ENCODE measurements at regions not wholly inside any gene's neighbourhood (a gene's known extent, or its start where the extent isn't known, plus 50 kb on each side); places are given as distances from the start of the nearest gene placed in this dataset.

DNA sequence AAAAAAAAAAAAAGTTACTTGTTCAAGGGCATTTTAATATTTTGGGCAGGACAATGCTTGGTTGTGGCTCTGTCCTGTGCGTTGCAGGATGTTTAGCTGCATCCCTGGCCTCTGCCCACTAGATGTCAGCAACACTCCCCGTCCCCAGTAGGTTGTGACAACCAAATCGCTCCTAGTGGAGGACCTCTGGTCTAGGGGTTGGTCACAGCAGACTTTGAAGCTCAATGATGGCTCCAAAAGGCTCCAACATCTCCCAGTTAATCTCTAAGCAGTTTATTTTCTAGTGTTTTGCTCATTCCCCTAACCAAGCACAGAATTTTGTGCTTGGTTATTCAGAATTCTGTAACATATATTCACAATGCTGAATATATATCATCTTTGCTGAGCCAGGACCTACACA lies 67.0 kb downstream of the CHRNA1 start:
- ChIA-PET POLR2A (interaction anchor here (0.6 to 1.0 kb wide), 3 partner anchors 9 to 318 kb away, joined by 3 to 4 read pairs (median 3); no protein-coding TSS in a partner anchor), CTCF (interaction anchor here (0.5 to 9.4 kb wide), 49 partner anchors 10 to 1368 kb away, joined by 3 to 78 read pairs (median 4); no protein-coding TSS in a partner anchor)
- Mint-ChIP-seq H3K4me1 (peaks cover 3% of the 10 kb centered on the region), H3K9me3 (no peaks in the 10 kb centered on the region), H3K36me3 (ENCODE audit: low read depth) (no peaks in the 10 kb centered on the region), H3K27me3 (peaks cover 29% of the 10 kb centered on the region), H3K27ac (no peak overlapping the region), H3K4me3 (no peak overlapping the region)
- DNase-seq = peak; percentile 72

GRCh38 chr2:174694920-174695319 lies 69.4 kb downstream of the CHRNA1 start:
- DNase-seq = no peak
- CTCF ChIA-PET = interaction anchor here (0.7 to 9.4 kb wide), 6 partner anchors 7 to 232 kb away, joined by 3 to 78 read pairs (median 6); no protein-coding TSS in a partner anchor
- H3K9me3 Mint-ChIP-seq = no peaks in the 10 kb centered on the region
- no peak overlapping the region for H3K27ac Mint-ChIP-seq
- H3K4me1 Mint-ChIP-seq = peaks cover 3% of the 10 kb centered on the region
- POLR2A ChIA-PET = interaction anchor here (1.2 to 1.5 kb wide), 2 partner anchors 60 to 309 kb away, joined by 4 to 5 read pairs; no protein-coding TSS in a partner anchor
- H3K27me3 Mint-ChIP-seq = peaks cover 29% of the 10 kb centered on the region
- H3K4me3 Mint-ChIP-seq = no peak overlapping the region
- H3K36me3 Mint-ChIP-seq (ENCODE audit: low read depth) = no peaks in the 10 kb centered on the region

DNA sequence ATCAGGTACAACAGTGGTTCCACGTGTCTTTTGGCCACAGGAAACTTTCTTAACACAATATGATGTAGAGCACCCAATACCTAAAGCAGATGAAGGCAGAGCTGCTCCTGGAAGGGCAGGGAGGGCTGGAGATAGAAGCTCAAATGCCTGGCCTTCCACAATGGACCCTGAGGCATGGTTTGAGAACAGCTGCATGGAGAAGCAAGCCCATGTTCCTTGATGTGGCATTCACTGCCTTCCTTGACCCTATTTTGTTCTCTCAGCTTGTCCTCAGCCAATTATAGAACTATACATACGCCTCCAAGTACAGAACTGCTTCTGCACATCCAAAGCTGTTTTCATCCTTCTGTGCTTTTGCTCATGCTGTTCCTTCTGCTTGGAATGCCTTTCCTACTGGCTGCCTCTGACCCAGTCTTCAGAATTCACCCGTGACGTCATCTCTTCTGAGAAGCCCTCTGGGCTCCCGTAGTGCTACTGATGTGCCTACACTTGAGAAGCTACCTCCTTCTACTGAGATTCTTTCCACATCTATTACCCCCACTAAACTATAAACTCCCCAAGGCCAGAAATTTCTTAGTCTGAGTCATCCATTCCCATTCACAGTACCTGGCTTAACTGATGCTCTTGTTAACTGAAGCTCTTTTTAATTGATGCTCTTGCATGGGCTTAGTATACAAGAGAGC lies 69.9 kb downstream of the CHRNA1 start:
- ChIA-PET POLR2A (interaction anchor here (1.2 to 1.5 kb wide), 2 partner anchors 60 to 310 kb away, joined by 4 to 5 read pairs; no protein-coding TSS in a partner anchor), CTCF (interaction anchor here (0.5 to 9.4 kb wide), 4 partner anchors 7 to 311 kb away, joined by 3 to 78 read pairs (median 8); partner anchors contain the start of gene CHN1)
- Mint-ChIP-seq H3K9me3 (no peaks in the 10 kb centered on the region), H3K4me3 (no peak overlapping the region), H3K27me3 (peaks cover 29% of the 10 kb centered on the region), H3K4me1 (peaks cover 3% of the 10 kb centered on the region), H3K36me3 (ENCODE audit: low read depth) (no peaks in the 10 kb centered on the region), H3K27ac (no peak overlapping the region)
- DNase-seq = no peak

DNA sequence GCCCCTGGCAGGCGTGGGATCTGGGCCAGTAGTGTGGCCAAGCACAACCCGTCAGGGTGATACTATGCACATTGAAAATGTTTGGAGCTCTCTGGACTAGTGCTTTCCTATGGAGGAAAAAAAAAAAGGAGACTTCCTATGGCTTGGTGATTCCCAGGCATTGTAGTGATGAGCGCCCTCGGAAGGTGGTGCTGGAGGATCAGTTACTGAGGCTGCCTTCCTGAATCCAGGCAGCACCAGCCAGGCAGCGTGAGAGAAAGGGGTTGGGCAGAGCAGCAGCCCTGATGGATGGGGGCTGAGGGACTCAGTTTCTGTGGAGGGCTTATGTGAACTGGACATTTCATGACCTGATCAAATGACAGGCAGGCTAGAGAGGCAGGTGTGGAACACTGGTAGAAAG lies 70.9 kb downstream of the CHRNA1 start:
- no peak overlapping the region for H3K4me3 Mint-ChIP-seq
- H3K4me1 Mint-ChIP-seq = peaks cover 8% of the 10 kb centered on the region
- ChIA-PET POLR2A (interaction anchor here (0.6 kb wide), 1 partner anchor 107 kb away, joined by 3 read pairs; no protein-coding TSS in a partner anchor), CTCF (interaction anchor here (0.6 to 3.0 kb wide), 5 partner anchors 10 to 262 kb away, joined by 3 to 9 read pairs (median 6); no protein-coding TSS in a partner anchor)
- no peaks in the 10 kb centered on the region for H3K9me3 Mint-ChIP-seq
- no peaks in the 10 kb centered on the region for H3K36me3 Mint-ChIP-seq (ENCODE audit: low read depth)
- H3K27me3 Mint-ChIP-seq = peaks cover 29% of the 10 kb centered on the region
- H3K27ac Mint-ChIP-seq = no peak overlapping the region
- DNase-seq = no peak

GRCh38 chr2:174692256-174692919 lies 71.9 kb downstream of the CHRNA1 start:
- peaks cover 14% of the 10 kb centered on the region for H3K4me1 Mint-ChIP-seq
- no peak overlapping the region for H3K4me3 Mint-ChIP-seq
- peaks cover 29% of the 10 kb centered on the region for H3K27me3 Mint-ChIP-seq
- no peaks in the 10 kb centered on the region for H3K36me3 Mint-ChIP-seq (ENCODE audit: low read depth)
- H3K9me3 Mint-ChIP-seq = no peaks in the 10 kb centered on the region
- no peak overlapping the region for H3K27ac Mint-ChIP-seq
- CTCF ChIA-PET = interaction anchor here (0.6 to 1.1 kb wide), 5 partner anchors 9 to 293 kb away, joined by 3 to 6 read pairs (median 5); no protein-coding TSS in a partner anchor
- no peak for DNase-seq
- POLR2A ChIA-PET = no interaction called here

GRCh38 chr2:174691201-174691779 lies 73.0 kb downstream of the CHRNA1 start:
- Mint-ChIP-seq H3K27me3 (peaks cover 22% of the 10 kb centered on the region), H3K36me3 (ENCODE audit: low read depth) (no peaks in the 10 kb centered on the region), H3K4me3 (no peak overlapping the region), H3K4me1 (peaks cover 15% of the 10 kb centered on the region), H3K27ac (no peak overlapping the region), H3K9me3 (no peaks in the 10 kb centered on the region)
- CTCF ChIA-PET = interaction anchor here (0.6 to 6.0 kb wide), 2 partner anchors 34 to 114 kb away, joined by 6 to 85 read pairs; no protein-coding TSS in a partner anchor
- DNase-seq = no peak
- POLR2A ChIA-PET = no interaction called here

GRCh38 chr2:174690026-174690425 lies 74.2 kb downstream of the CHRNA1 start:
- Mint-ChIP-seq H3K27ac (no peak overlapping the region), H3K4me1 (peaks cover 20% of the 10 kb centered on the region), H3K36me3 (ENCODE audit: low read depth) (no peaks in the 10 kb centered on the region), H3K9me3 (no peaks in the 10 kb centered on the region), H3K4me3 (no peak overlapping the region), H3K27me3 (peaks cover 13% of the 10 kb centered on the region)
- POLR2A ChIA-PET = interaction anchor here (0.8 to 1.3 kb wide), 3 partner anchors 134 to 228 kb away, joined by 3 to 4 read pairs (median 3); no protein-coding TSS in a partner anchor
- DNase-seq = no peak
- CTCF ChIA-PET = interaction anchor here (1.1 to 9.2 kb wide), 6 partner anchors 8 to 228 kb away, joined by 4 to 162 read pairs (median 70); partner anchors contain the start of gene WIPF1

DNA sequence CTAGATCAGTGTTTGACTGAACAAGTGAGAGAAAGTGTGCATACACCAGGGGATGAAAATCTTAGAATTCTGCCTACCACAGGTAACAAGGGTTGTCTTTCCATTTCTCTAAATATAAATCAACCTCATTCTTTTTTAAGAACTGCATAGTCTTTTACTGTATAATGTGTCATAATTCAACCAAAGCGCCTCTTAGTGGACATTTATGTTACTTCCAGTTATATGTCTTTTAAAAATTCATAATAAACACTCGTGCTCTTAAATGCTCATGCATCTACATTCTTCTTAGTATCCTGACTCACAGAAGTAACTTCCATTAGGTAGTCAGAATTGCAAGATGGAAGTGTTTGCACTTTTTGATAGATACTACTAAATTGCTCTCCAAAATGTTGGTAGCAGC lies 76.2 kb downstream of the CHRNA1 start:
- no peak overlapping the region for H3K4me3 Mint-ChIP-seq
- H3K27ac Mint-ChIP-seq = no peak overlapping the region
- DNase-seq = no peak
- no peaks in the 10 kb centered on the region for H3K36me3 Mint-ChIP-seq (ENCODE audit: low read depth)
- POLR2A ChIA-PET = interaction anchor here (0.6 to 4.0 kb wide), 9 partner anchors 9 to 225 kb away, joined by 3 to 18 read pairs (median 5); partner anchors contain the start of gene WIPF1
- no peaks in the 10 kb centered on the region for H3K9me3 Mint-ChIP-seq
- CTCF ChIA-PET = interaction anchor here (0.8 to 9.2 kb wide), 24 partner anchors 9 to 227 kb away, joined by 3 to 162 read pairs (median 5); partner anchors contain the start of gene WIPF1
- peaks cover 36% of the 10 kb centered on the region for H3K4me1 Mint-ChIP-seq
- H3K27me3 Mint-ChIP-seq = no peaks in the 10 kb centered on the region

DNA sequence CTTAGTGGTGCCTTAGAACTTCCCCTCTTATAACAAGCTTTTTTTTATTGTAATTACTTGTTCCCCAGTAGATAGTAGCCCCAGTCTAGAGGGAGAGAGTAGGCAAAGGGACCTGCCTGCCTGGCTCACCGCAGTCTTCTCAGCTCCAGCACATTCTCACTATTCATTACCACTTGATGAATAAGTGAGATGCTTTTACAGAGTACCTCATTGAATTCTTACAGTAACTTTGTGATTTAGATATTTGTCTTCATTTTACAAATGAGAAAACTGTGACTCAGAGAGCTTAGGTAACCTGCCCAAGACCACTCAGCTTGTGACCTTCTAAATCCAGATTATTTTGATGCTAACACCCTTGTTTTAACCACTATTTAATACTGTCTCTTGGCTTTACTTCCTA lies 77.8 kb downstream of the CHRNA1 start:
- no peaks in the 10 kb centered on the region for H3K36me3 Mint-ChIP-seq (ENCODE audit: low read depth)
- POLR2A ChIA-PET = interaction anchor here (0.9 to 4.0 kb wide), 9 partner anchors 52 to 482 kb away, joined by 3 to 18 read pairs (median 8); partner anchors contain the start of genes ATF2 and WIPF1
- no peaks in the 10 kb centered on the region for H3K27me3 Mint-ChIP-seq
- CTCF ChIA-PET = interaction anchor here (0.7 to 9.2 kb wide), 11 partner anchors 12 to 225 kb away, joined by 3 to 162 read pairs (median 18); partner anchors contain the start of gene WIPF1
- DNase-seq = no peak
- H3K9me3 Mint-ChIP-seq = no peaks in the 10 kb centered on the region
- H3K27ac Mint-ChIP-seq = no peak overlapping the region
- H3K4me3 Mint-ChIP-seq = no peak overlapping the region
- H3K4me1 Mint-ChIP-seq = peaks cover 41% of the 10 kb centered on the region

DNA sequence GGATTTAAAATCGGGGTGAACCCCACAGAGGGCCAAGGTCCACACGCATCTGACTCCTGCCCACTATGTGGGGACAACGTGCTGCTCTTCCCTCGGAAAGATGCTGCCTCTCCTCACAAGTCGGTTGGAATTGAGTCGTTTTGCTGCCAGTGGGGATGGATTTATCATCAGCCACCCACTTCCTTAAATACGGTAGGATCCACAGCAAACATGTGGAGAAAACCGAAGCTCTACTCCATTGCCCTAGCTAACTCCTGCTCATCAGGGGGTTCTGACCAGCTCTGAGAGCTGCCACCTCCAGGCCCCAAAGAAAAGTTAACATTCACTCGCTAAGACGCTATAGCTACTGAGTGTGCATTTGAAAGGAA lies 80.9 kb downstream of the CHRNA1 start:
- peak overlapping the region; percentile 76 for H3K27ac Mint-ChIP-seq

GRCh38 chr2:174682578-174683391 lies 81.5 kb downstream of the CHRNA1 start:
- H3K27ac Mint-ChIP-seq = peak overlapping the region; percentile 76
- no peaks in the 10 kb centered on the region for H3K9me3 Mint-ChIP-seq
- H3K27me3 Mint-ChIP-seq = no peaks in the 10 kb centered on the region
- H3K4me1 Mint-ChIP-seq = peaks cover 62% of the 10 kb centered on the region
- H3K36me3 Mint-ChIP-seq (ENCODE audit: low read depth) = peaks cover 12% of the 10 kb centered on the region
- peak overlapping the region; percentile 84 for H3K4me3 Mint-ChIP-seq
- ChIA-PET POLR2A (interaction anchor here (0.9 to 8.5 kb wide), 16 partner anchors 9 to 121 kb away, joined by 3 to 117 read pairs (median 5); partner anchors contain the start of gene WIPF1), CTCF (interaction anchor here (0.7 to 9.2 kb wide), 18 partner anchors 10 to 220 kb away, joined by 3 to 162 read pairs (median 6); partner anchors contain the start of genes GPR155 and WIPF1)
- DNase-seq = peak; percentile 64

More for the DNA sequence above, 80.9 kb downstream of the CHRNA1 start:
- Mint-ChIP-seq H3K9me3 (no peaks in the 10 kb centered on the region), H3K4me1 (peaks cover 64% of the 10 kb centered on the region), H3K36me3 (ENCODE audit: low read depth) (peaks cover 11% of the 10 kb centered on the region), H3K27me3 (no peaks in the 10 kb centered on the region), H3K4me3 (peak overlapping the region; percentile 84)
- ChIA-PET CTCF (interaction anchor here (0.6 to 9.2 kb wide), 12 partner anchors 9 to 220 kb away, joined by 3 to 162 read pairs (median 6); partner anchors contain the start of gene WIPF1), POLR2A (interaction anchor here (0.9 to 8.5 kb wide), 6 partner anchors 48 to 101 kb away, joined by 3 to 117 read pairs (median 14); partner anchors contain the start of gene WIPF1)
- DNase-seq = no peak

All from activated CD4-positive, alpha-beta memory T cell treated with anti-CD3 and anti-CD28 coated beads, Interleukin-2, amount 10 ng/mL, durations not matched to agents 7 days and 5 days (primary cell).